Caco-2 (cell line): ENCODE measurements at regions not wholly inside any gene's neighbourhood (a gene's known extent, or its start where the extent isn't known, plus 50 kb on each side); places are given as distances from the start of the nearest gene placed in this dataset.

Experiments used
- BruUV-seq: library from RNA; stranded (reverse); fragments of 400-500 nt; replicated peaks from 2 replicates; lab custom pipeline; 2021; lab: Mats Ljungman, UMichigan
- CTCF ChIA-PET: fragments of 300-600 bp; sonication (Branson Sonifier 250); formaldehyde crosslinking; loops from one replicate; lab custom pipeline; 2022; ENCODE audit warnings: antibody characterized with exemption; lab: Charles Lee
- POLR2A ChIA-PET: fragments of 300-600 bp; sonication (Branson Sonifier 250); formaldehyde crosslinking; loops from one replicate; lab custom pipeline; 2022; ENCODE audit warnings: antibody characterized with exemption; lab: Charles Lee
- DNase-seq, 2 experiments: peaks; one replicate each; pipeline versions ENCODE4 v3.0.0 to v3.0.0-alpha.2; 2020 to 2022
- H3K27me3 ChIP-seq: replicated peaks from 2 replicates; pipeline ENCODE4 v1.6.0; 2011; ENCODE audit warnings: low read length; ENCODE audit not compliant: control insufficient read depth, insufficient read depth
- H3K36me3 ChIP-seq: 2 replicates; pipeline ENCODE4 v1.5.1; 2011; ENCODE audit warnings: low read length; ENCODE audit not compliant: control insufficient read depth, insufficient read depth
- H3K4me1 ChIP-seq: fragments of 250-450 bp; sonication (Bioruptor Pico); 2 replicates; pipeline ENCODE4 v1.5.1; 2020; ENCODE audit warnings: mild to moderate bottlenecking
- H3K4me3 ChIP-seq: 2 replicates; pipeline ENCODE4 v1.5.1; 2011; ENCODE audit warnings: low read depth, mild to moderate bottlenecking, control low read depth, low read length
- H3K9me3 ChIP-seq: fragments of 250-450 bp; sonication (Bioruptor Pico); 2 replicates; pipeline ENCODE4 v1.5.1; 2020; ENCODE audit warnings: mild to moderate bottlenecking, moderate library complexity
- H3K27ac Mint-ChIP-seq: one replicate; pipeline ENCODE4 v1.8.0; 2022; ENCODE audit warnings: mixed read lengths; ENCODE audit not compliant: unreplicated experiment
- H3K27me3 Mint-ChIP-seq: one replicate; pipeline ENCODE4 v1.8.0; 2022; ENCODE audit warnings: mixed read lengths; ENCODE audit not compliant: insufficient read depth, unreplicated experiment
- H3K36me3 Mint-ChIP-seq: one replicate; pipeline ENCODE4 v1.8.0; 2022; ENCODE audit warnings: mild to moderate bottlenecking, mixed read lengths; ENCODE audit not compliant: insufficient read depth, unreplicated experiment
- H3K4me1 Mint-ChIP-seq: one replicate; pipeline ENCODE4 v1.8.0; 2022; ENCODE audit warnings: low read depth, mixed read lengths; ENCODE audit not compliant: unreplicated experiment
- H3K4me3 Mint-ChIP-seq: one replicate; pipeline ENCODE4 v1.8.0; 2022; ENCODE audit warnings: mild to moderate bottlenecking, moderate library complexity, mixed read lengths; ENCODE audit not compliant: unreplicated experiment
- H3K9me3 Mint-ChIP-seq: one replicate; pipeline ENCODE4 v1.8.0; 2022; ENCODE audit warnings: mixed read lengths; ENCODE audit not compliant: unreplicated experiment
- CTCF ChIP-seq, 2 experiments: fragments of 200-600 bp in 1 of 2; IDR thresholded peaks; 1 replicate in 1 of 2; 2 replicates in 1 of 2; pipeline versions ENCODE4 v1.5.1 to v1.8.0; 2011 to 2022; ENCODE audit warnings: antibody characterized with exemption in 1 of 2, control low read depth in 1 of 2, inconsistent platforms in 1 of 2, low read depth in 1 of 2, low read length in 1 of 2, mild to moderate bottlenecking in 1 of 2, moderate library complexity in 1 of 2; ENCODE audit not compliant: insufficient read depth in 1 of 2, severe bottlenecking in 1 of 2, unreplicated experiment in 1 of 2
- intact Hi-C: fragments of 100-400 bp; cut with micrococcal nuclease; formaldehyde crosslinking; loops from one replicate; pipeline ENCODE4 v1.10.0; 2022; ENCODE audit not compliant: unreplicated experiment

GRCh38 chr7:46844486-46844885 is 737.4 kb downstream of the TNS3 start:
- no peaks in the 10 kb centered on the region for H3K36me3 Mint-ChIP-seq
- Histone ChIP-seq H3K4me1 (no peaks in the 10 kb centered on the region), H3K36me3 (no peaks in the 10 kb centered on the region), H3K9me3 (no peaks in the 10 kb centered on the region), H3K4me3 (no peak overlapping the region), H3K27me3 (no peaks in the 10 kb centered on the region)
- ChIA-PET POLR2A (no interaction called here), CTCF (no interaction called here)
- intact Hi-C loops: no loop called here
- H3K4me3 Mint-ChIP-seq: no peak overlapping the region
- TF ChIP-seq CTCF (IDR thresholded peaks at IDR 0.05; ENCODE audit: insufficient read depth in 1 of 2, low read depth in 1 of 2, low read length in 1 of 2, severe bottlenecking in 1 of 2, unreplicated experiment in 1 of 2): no peak
- no peak overlapping the region for H3K27ac Mint-ChIP-seq
- H3K27me3 Mint-ChIP-seq: peaks cover 3% of the 10 kb centered on the region
- no TSS peak for BruUV-seq
- no peak for DNase-seq
- no peaks in the 10 kb centered on the region for H3K9me3 Mint-ChIP-seq
- no peaks in the 10 kb centered on the region for H3K4me1 Mint-ChIP-seq

- H3K9me3 Mint-ChIP-seq: no peaks in the 10 kb centered on the region
- H3K4me3 Mint-ChIP-seq: no peak overlapping the region
- no peak for DNase-seq
- ChIA-PET POLR2A (no interaction called here), CTCF (no interaction called here)
- H3K36me3 Mint-ChIP-seq: no peaks in the 10 kb centered on the region
- intact Hi-C loops: no loop called here
- peaks cover 2% of the 10 kb centered on the region for H3K27me3 Mint-ChIP-seq
- TF ChIP-seq CTCF (IDR thresholded peaks at IDR 0.05; ENCODE audit: insufficient read depth in 1 of 2, low read depth in 1 of 2, low read length in 1 of 2, severe bottlenecking in 1 of 2, unreplicated experiment in 1 of 2): no peak
- no TSS peak for BruUV-seq
- Histone ChIP-seq H3K27me3 (no peaks in the 10 kb centered on the region), H3K4me1 (no peaks in the 10 kb centered on the region), H3K36me3 (no peaks in the 10 kb centered on the region), H3K4me3 (no peak overlapping the region), H3K9me3 (no peaks in the 10 kb centered on the region)
- H3K4me1 Mint-ChIP-seq: no peaks in the 10 kb centered on the region
- no peak overlapping the region for H3K27ac Mint-ChIP-seq
Measured at GRCh38 chr7:46841248-46841647, 740.7 kb downstream of the TNS3 start.

- TF ChIP-seq CTCF (IDR thresholded peaks at IDR 0.05; ENCODE audit: insufficient read depth in 1 of 2, low read depth in 1 of 2, low read length in 1 of 2, severe bottlenecking in 1 of 2, unreplicated experiment in 1 of 2): no peak
- H3K27me3 ChIP-seq: no peaks in the 10 kb centered on the region
- H3K27ac Mint-ChIP-seq: no peak overlapping the region
- H3K4me3 ChIP-seq: no peak overlapping the region
- H3K36me3 ChIP-seq: no peaks in the 10 kb centered on the region
- ChIA-PET CTCF (no interaction called here), POLR2A (no interaction called here)
- H3K27me3 Mint-ChIP-seq: no peaks in the 10 kb centered on the region
- H3K4me1 ChIP-seq: no peaks in the 10 kb centered on the region
- H3K4me1 Mint-ChIP-seq: no peaks in the 10 kb centered on the region
- no TSS peak for BruUV-seq
- H3K4me3 Mint-ChIP-seq: no peak overlapping the region
- H3K36me3 Mint-ChIP-seq: no peaks in the 10 kb centered on the region
- H3K9me3 ChIP-seq: no peaks in the 10 kb centered on the region
- H3K9me3 Mint-ChIP-seq: no peaks in the 10 kb centered on the region
- DNase-seq: no peak
- intact Hi-C loops: no loop called here
Measured at GRCh38 chr7:46839651-46840050, 742.3 kb downstream of the TNS3 start.
